Endothelial cell of umbilical vein (primary cell): ENCODE measurements at regions not wholly inside any gene's neighbourhood (a gene's known extent, or its start where the extent isn't known, plus 50 kb on each side); places are given as distances from the start of the nearest gene placed in this dataset.

Source experiments
- BruUV-seq: library from RNA; stranded (reverse); fragments of 400-500 nt; replicated peaks from 2 replicates; lab custom pipeline; 2021; lab: Mats Ljungman, UMichigan
- CTCF ChIA-PET: fragments of 300-600, 350-600 bp; sonication (Branson Sonifier 250); formaldehyde crosslinking; loops from one replicate; lab custom pipeline; 2021; ENCODE audit warnings: antibody characterized with exemption, inconsistent platforms; lab: Charles Lee
- POLR2A ChIA-PET: fragments of 300-600, 350-600 bp; sonication (Branson Sonifier 250); formaldehyde crosslinking; loops from one replicate; lab custom pipeline; 2021; ENCODE audit warnings: antibody characterized with exemption, inconsistent platforms; lab: Charles Lee
- DNase-seq: peaks from one replicate; pipeline ENCODE4 v3.0.0-alpha.2; 2011; ENCODE audit warnings: low read depth, low spot score
- FAIRE-seq: peaks from 2 replicates; lab custom pipeline; 2011; peaks lifted over from hg19 to GRCh38; lab: Jason Lieb, UNC
- H2AFZ ChIP-seq: 2 replicates; pipeline ENCODE4 v1.6.0; 2012; ENCODE audit warnings: low read depth, low read length, control low read depth, inconsistent platforms
- H3K27ac ChIP-seq: 2 replicates; pipeline ENCODE4 v1.5.1; 2011; ENCODE audit warnings: low read depth, mild to moderate bottlenecking, control low read depth, low read length, moderate library complexity; ENCODE audit not compliant: insufficient read depth
- H3K27me3 ChIP-seq, 2 experiments: 2 replicates each; pipeline versions ENCODE4 v1.6.0 to v1.6.1; 2011; ENCODE audit warnings: low read length in 2 of 2, mixed read lengths in 1 of 2; ENCODE audit not compliant: control insufficient read depth in 2 of 2, insufficient read depth in 2 of 2
- H3K36me3 ChIP-seq, 2 experiments: 2 replicates in 1 of 2; 3 replicates in 1 of 2; pipeline ENCODE4 v1.5.1; 2011; ENCODE audit warnings: low read length in 2 of 2, mild to moderate bottlenecking in 1 of 2, moderate library complexity in 1 of 2; ENCODE audit not compliant: control insufficient read depth in 2 of 2, insufficient read depth in 2 of 2; ENCODE audit errors: extremely low read depth in 1 of 2
- H3K4me1 ChIP-seq: 3 replicates; pipeline ENCODE4 v1.5.1; 2011; ENCODE audit warnings: mild to moderate bottlenecking, low read length; ENCODE audit not compliant: control insufficient read depth, insufficient read depth; ENCODE audit errors: extremely low read depth
- H3K4me2 ChIP-seq: 2 replicates; pipeline ENCODE4 v1.6.1; 2011; ENCODE audit warnings: low read length, control low read depth, mixed read lengths; ENCODE audit not compliant: insufficient read depth
- H3K4me3 ChIP-seq, 3 experiments: fragments of 200-600 bp in 1 of 3; sonication (generic), shearing (Covaris generic) in 1 of 3; replicated peaks in 1 of 3; 2 replicates each; pipeline ENCODE4 v1.5.1; 2011 to 2016; ENCODE audit warnings: control low read depth in 3 of 3, low read length in 3 of 3, mild to moderate bottlenecking in 2 of 3, inconsistent platforms in 1 of 3, low read depth in 1 of 3, moderate library complexity in 1 of 3; ENCODE audit not compliant: insufficient read depth in 1 of 3
- H3K79me2 ChIP-seq: 2 replicates; pipeline ENCODE4 v1.6.0; 2012; ENCODE audit warnings: low read length, inconsistent platforms; ENCODE audit not compliant: control insufficient read depth, insufficient read depth
- H3K9ac ChIP-seq: replicated peaks from 2 replicates; pipeline ENCODE3; 2011; ENCODE audit warnings: low read length, control low read depth; ENCODE audit not compliant: insufficient read depth; ENCODE audit errors: extremely low read depth
- H3K9me1 ChIP-seq: replicated peaks from 3 replicates; pipeline ENCODE4 v1.6.0; 2011; ENCODE audit warnings: mild to moderate bottlenecking, low read length; ENCODE audit not compliant: control insufficient read depth, insufficient read depth; ENCODE audit errors: extremely low read depth
- H3K9me3 ChIP-seq: replicated peaks from 2 replicates; pipeline ENCODE4 v1.5.1; 2012; ENCODE audit warnings: low read length, inconsistent platforms; ENCODE audit not compliant: control insufficient read depth, insufficient read depth
- H4K20me1 ChIP-seq: replicated peaks from 2 replicates; pipeline ENCODE3; 2011; ENCODE audit warnings: mild to moderate bottlenecking, low read length; ENCODE audit not compliant: control insufficient read depth, insufficient read depth; ENCODE audit errors: extremely low read depth
- CTCF ChIP-seq, 2 donors: IDR thresholded peaks; 1 replicate in 1 of 2; 2 replicates in 1 of 2; pipeline ENCODE4 v1.5.1; 2011; ENCODE audit warnings: low read length in 2 of 2, mild to moderate bottlenecking in 2 of 2, moderate library complexity in 2 of 2, control low read depth in 1 of 2, inconsistent platforms in 1 of 2, low read depth in 1 of 2; ENCODE audit not compliant: insufficient read depth in 1 of 2; ENCODE audit errors: extremely low read depth in 1 of 2
- EZH2 ChIP-seq: IDR thresholded peaks from 2 replicates; pipeline ENCODE4 v1.6.1; 2012; ENCODE audit warnings: borderline replicate concordance, low read depth, mild to moderate bottlenecking, moderate library complexity, low read length, inconsistent platforms; ENCODE audit not compliant: severe bottlenecking
- FOS ChIP-seq: IDR thresholded peaks from 2 replicates; pipeline ENCODE4 v1.6.1; 2011; ENCODE audit warnings: mild to moderate bottlenecking, low read length, moderate library complexity, borderline replicate concordance; ENCODE audit not compliant: insufficient read depth
- GATA2 ChIP-seq: IDR thresholded peaks from 2 replicates; pipeline ENCODE4 v1.7.0; 2011; ENCODE audit warnings: low read depth, mild to moderate bottlenecking, moderate library complexity, mixed read lengths, low read length; ENCODE audit not compliant: insufficient read length, insufficient read depth
- JUN ChIP-seq: IDR thresholded peaks from 2 replicates; pipeline ENCODE4 v1.6.1; 2011; ENCODE audit warnings: borderline replicate concordance, low read depth; ENCODE audit not compliant: insufficient read length, insufficient read depth
- MAX ChIP-seq: IDR thresholded peaks from 2 replicates; pipeline ENCODE4 v1.6.1; 2011; ENCODE audit not compliant: insufficient read depth, insufficient read length
- MYC ChIP-seq: IDR thresholded peaks from one replicate; pipeline ENCODE4 v1.6.1; 2011; ENCODE audit warnings: mild to moderate bottlenecking, low read depth, low read length
- POLR2A ChIP-seq: IDR thresholded peaks from 2 replicates; pipeline ENCODE4 v1.6.1; 2012; ENCODE audit warnings: low read depth, mild to moderate bottlenecking, control low read depth, low read length
- POLR2AphosphoS5 ChIP-seq: IDR thresholded peaks from 2 replicates; pipeline ENCODE4 v1.6.1; 2012; ENCODE audit warnings: low read depth, mild to moderate bottlenecking, control low read depth, low read length, moderate library complexity; ENCODE audit not compliant: insufficient read depth
- dilution Hi-C: fragments of 300-500 bp; cut with MboI; formaldehyde crosslinking; loops from one replicate; pipeline ENCODE4 v1.15.0; 2019; ENCODE audit warnings: low sequenced_read_pairs; ENCODE audit not compliant: extremely low pct_ligation_motif_present
- intact Hi-C: fragments of 100-400 bp; cut with micrococcal nuclease; formaldehyde crosslinking; loops from one replicate; pipeline ENCODE4 v1.10.0; 2022

GRCh38 chr12:16913832-16914490, 308.0 kb upstream of the LMO3 start:
- ChIA-PET CTCF (no interaction called here), POLR2A (no interaction called here)
- no peaks in the 10 kb centered on the region for H3K79me2 ChIP-seq
- H3K4me1 ChIP-seq, result no peaks in the 10 kb centered on the region
- dilution Hi-C loops (no loop called here), intact Hi-C loops (no loop called here)
- no peaks in the 10 kb centered on the region for H3K36me3 ChIP-seq
- no peaks in the 10 kb centered on the region for H3K9me1 ChIP-seq
- H3K4me2 ChIP-seq, result no peak overlapping the region
- DNase-seq, result no peak
- no peak for FAIRE-seq
- no peak for TF ChIP-seq EZH2
- TF ChIP-seq JUN, result no peak
- TF ChIP-seq MYC, result no peak
- no peak for TF ChIP-seq GATA2
- TF ChIP-seq FOS, result no peak
- no peak for TF ChIP-seq MAX
- no peak for TF ChIP-seq POLR2A
- no peaks in the 10 kb centered on the region for H3K27me3 ChIP-seq
- H3K27ac ChIP-seq, result no peak overlapping the region
- no TSS peak for BruUV-seq
- peaks cover 2% of the 10 kb centered on the region for H3K9me3 ChIP-seq
- no peaks in the 10 kb centered on the region for H4K20me1 ChIP-seq
- H3K9ac ChIP-seq, result no peak overlapping the region
- H2AFZ ChIP-seq, result no peak overlapping the region
- no peak overlapping the region for H3K4me3 ChIP-seq

- Histone ChIP-seq H4K20me1 (no peaks in the 10 kb centered on the region), H3K4me3 (no peak overlapping the region), H3K9me1 (no peaks in the 10 kb centered on the region), H3K9me3 (peaks cover 3% of the 10 kb centered on the region), H3K27ac (no peak overlapping the region), H2AFZ (no peak overlapping the region), H3K36me3 (no peaks in the 10 kb centered on the region), H3K9ac (no peak overlapping the region), H3K4me2 (no peak overlapping the region), H3K27me3 (no peaks in the 10 kb centered on the region), H3K4me1 (no peaks in the 10 kb centered on the region), H3K79me2 (no peaks in the 10 kb centered on the region)
- BruUV-seq, result no TSS peak
- FAIRE-seq (no peak), DNase-seq (no peak)
- intact Hi-C loops, result no loop called here
- TF ChIP-seq FOS (no peak), CTCF (IDR thresholded peaks at IDR 0.05; ENCODE audit: extremely low read depth in 1 of 2, insufficient read depth in 1 of 2, low read depth in 1 of 2, low read length in 2 of 2) (no peak), MYC (no peak), JUN (no peak), POLR2AphosphoS5 (no peak), MAX (no peak), POLR2A (no peak), EZH2 (no peak), GATA2 (no peak)
- dilution Hi-C loops, result no loop called here
- ChIA-PET POLR2A (no interaction called here), CTCF (no interaction called here)
Observed at GRCh38 chr12:16901946-16902345, 296.0 kb upstream of the LMO3 start.
